HG02759 (cell line): ENCODE measurements at regions not wholly inside any gene's neighbourhood (a gene's known extent, or its start where the extent isn't known, plus 50 kb on each side); places are given as distances from the start of the nearest gene placed in this dataset.
A peak's percentile ranks its signal among the peaks of the same experiment; 100 is the strongest.

Source experiments
- ATAC-seq: cut with Tn5 transposase; IDR thresholded peaks from one replicate; pipeline ENCODE4 v1.9.1; 2021; ENCODE audit warnings: mild to moderate bottlenecking, moderate library complexity; ENCODE audit not compliant: unreplicated experiment

GRCh38 chr18:55830544-55830943 is 242.6 kb upstream of the TCF4 start:
- ATAC-seq, result no peak

- ATAC-seq, result no peak
These were observed 233.2 kb upstream of the TCF4 start for GRCh38 chr18:55821219-55821618.

- no peak for ATAC-seq
These were observed 231.5 kb upstream of the TCF4 start for GRCh38 chr18:55819448-55819847.

GRCh38 chr18:55818284-55818683 is 230.3 kb upstream of the TCF4 start:
- ATAC-seq, result no peak

- ATAC-seq, result no peak
These were observed 223.9 kb upstream of the TCF4 start for GRCh38 chr18:55811925-55812324.

- no peak for ATAC-seq
These were observed 217.7 kb upstream of the TCF4 start for GRCh38 chr18:55805666-55806065.

- no peak for ATAC-seq
These were observed 207.2 kb upstream of the TCF4 start for GRCh38 chr18:55795101-55795669.

GRCh38 chr18:55794288-55795052 is 206.5 kb upstream of the TCF4 start:
- no peak for ATAC-seq

GRCh38 chr18:55790296-55790695 is 202.3 kb upstream of the TCF4 start:
- ATAC-seq, result no peak

GRCh38 chr18:55787536-55788073 is 199.6 kb upstream of the TCF4 start:
- no peak for ATAC-seq

- no peak for ATAC-seq
These were observed 198.8 kb upstream of the TCF4 start for GRCh38 chr18:55786651-55787272.

GRCh38 chr18:55783921-55784320 is 195.9 kb upstream of the TCF4 start:
- no peak for ATAC-seq

GRCh38 chr18:55781481-55781957 is 193.5 kb upstream of the TCF4 start:
- no peak for ATAC-seq

- ATAC-seq, result no peak
These were observed 192.6 kb upstream of the TCF4 start for GRCh38 chr18:55780586-55781071.

- no peak for ATAC-seq
These were observed 191.9 kb upstream of the TCF4 start for GRCh38 chr18:55779691-55780585.

GRCh38 chr18:55778788-55779690 is 191.0 kb upstream of the TCF4 start:
- ATAC-seq, result peak; percentile 40

GRCh38 chr18:55777666-55778304 is 189.8 kb upstream of the TCF4 start:
- no peak for ATAC-seq

- ATAC-seq, result no peak
These were observed 188.0 kb upstream of the TCF4 start for GRCh38 chr18:55775972-55776371.

GRCh38 chr18:55774505-55774904 is 186.5 kb upstream of the TCF4 start:
- ATAC-seq, result no peak
